HL-60 (cell line): ENCODE measurements at regions not wholly inside any gene's neighbourhood (a gene's known extent, or its start where the extent isn't known, plus 50 kb on each side); places are given as distances from the start of the nearest gene placed in this dataset.

Experiments used
- DNase-seq, 2 experiments: peaks; one replicate each; pipeline ENCODE4 v3.0.0-alpha.2; 2010 to 2020; ENCODE audit warnings: low read depth in 1 of 2, low spot score in 1 of 2
- H3K27ac ChIP-seq: fragments of 250-450 bp; sonication (Bioruptor Pico); replicated peaks from 2 replicates; pipeline ENCODE4 v1.5.1; 2020; ENCODE audit warnings: mild to moderate bottlenecking, moderate library complexity
- H3K27me3 ChIP-seq: fragments of 250-450 bp; sonication (Bioruptor Pico); 2 replicates; pipeline ENCODE4 v1.5.1; 2021; ENCODE audit warnings: mild to moderate bottlenecking, moderate library complexity; ENCODE audit not compliant: insufficient read depth, poor library complexity, severe bottlenecking
- H3K4me3 ChIP-seq: replicated peaks from 2 replicates; pipeline ENCODE4 v1.5.1; 2011; ENCODE audit warnings: mild to moderate bottlenecking, control low read depth, low read length; ENCODE audit not compliant: insufficient read depth
- GABPA ChIP-seq: IDR thresholded peaks from 2 replicates; pipeline ENCODE4 v1.6.1; 2012; ENCODE audit warnings: low read depth
- POLR2AphosphoS5 ChIP-seq: IDR thresholded peaks from 2 replicates; pipeline ENCODE4 v1.6.1; 2012; ENCODE audit warnings: low read depth
- SPI1 ChIP-seq: IDR thresholded peaks from 2 replicates; pipeline ENCODE4 v1.6.1; 2012; ENCODE audit warnings: low read depth, mild to moderate bottlenecking, borderline replicate concordance
- TF ChIP-seq, protein P1 (sequence below): IDR thresholded peaks from one replicate; pipeline ENCODE4 v1.5.1; 2011; ENCODE audit warnings: low read length, control low read depth, inconsistent platforms; ENCODE audit not compliant: insufficient read depth
- TF ChIP-seq, protein P2 (sequence below): IDR thresholded peaks from 2 replicates; pipeline ENCODE4 v1.6.1; 2012; ENCODE audit warnings: low read depth; ENCODE audit not compliant: insufficient replicate concordance

DNA sequence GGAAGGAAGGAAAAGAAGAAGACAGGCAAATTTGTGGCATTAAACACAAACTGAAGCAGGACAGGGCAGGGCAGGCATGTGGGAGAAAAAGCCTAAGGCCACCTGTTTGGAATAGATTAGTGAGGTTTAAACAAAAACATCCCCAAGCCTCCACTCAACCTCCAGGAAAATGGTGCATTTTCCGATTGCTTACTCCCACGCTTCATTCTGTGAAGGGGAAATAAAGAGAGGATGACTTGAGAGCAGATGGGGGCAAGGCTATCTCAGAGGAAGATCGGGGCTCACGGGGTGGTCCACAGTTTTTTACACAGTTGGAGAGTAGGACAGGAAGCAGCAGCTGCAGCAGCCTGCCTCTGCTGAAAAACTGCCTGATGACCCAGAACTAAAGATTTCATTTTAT, 250.9 kb downstream of the DUSP6 start:
- no peak for DNase-seq
- Histone ChIP-seq H3K27ac (no peak overlapping the region), H3K27me3 (no peaks in the 10 kb centered on the region), H3K4me3 (no peak overlapping the region)
- TF ChIP-seq POLR2AphosphoS5: no peak
- TF ChIP-seq, protein P1, sequence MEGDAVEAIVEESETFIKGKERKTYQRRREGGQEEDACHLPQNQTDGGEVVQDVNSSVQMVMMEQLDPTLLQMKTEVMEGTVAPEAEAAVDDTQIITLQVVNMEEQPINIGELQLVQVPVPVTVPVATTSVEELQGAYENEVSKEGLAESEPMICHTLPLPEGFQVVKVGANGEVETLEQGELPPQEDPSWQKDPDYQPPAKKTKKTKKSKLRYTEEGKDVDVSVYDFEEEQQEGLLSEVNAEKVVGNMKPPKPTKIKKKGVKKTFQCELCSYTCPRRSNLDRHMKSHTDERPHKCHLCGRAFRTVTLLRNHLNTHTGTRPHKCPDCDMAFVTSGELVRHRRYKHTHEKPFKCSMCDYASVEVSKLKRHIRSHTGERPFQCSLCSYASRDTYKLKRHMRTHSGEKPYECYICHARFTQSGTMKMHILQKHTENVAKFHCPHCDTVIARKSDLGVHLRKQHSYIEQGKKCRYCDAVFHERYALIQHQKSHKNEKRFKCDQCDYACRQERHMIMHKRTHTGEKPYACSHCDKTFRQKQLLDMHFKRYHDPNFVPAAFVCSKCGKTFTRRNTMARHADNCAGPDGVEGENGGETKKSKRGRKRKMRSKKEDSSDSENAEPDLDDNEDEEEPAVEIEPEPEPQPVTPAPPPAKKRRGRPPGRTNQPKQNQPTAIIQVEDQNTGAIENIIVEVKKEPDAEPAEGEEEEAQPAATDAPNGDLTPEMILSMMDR: no peak

DNA sequence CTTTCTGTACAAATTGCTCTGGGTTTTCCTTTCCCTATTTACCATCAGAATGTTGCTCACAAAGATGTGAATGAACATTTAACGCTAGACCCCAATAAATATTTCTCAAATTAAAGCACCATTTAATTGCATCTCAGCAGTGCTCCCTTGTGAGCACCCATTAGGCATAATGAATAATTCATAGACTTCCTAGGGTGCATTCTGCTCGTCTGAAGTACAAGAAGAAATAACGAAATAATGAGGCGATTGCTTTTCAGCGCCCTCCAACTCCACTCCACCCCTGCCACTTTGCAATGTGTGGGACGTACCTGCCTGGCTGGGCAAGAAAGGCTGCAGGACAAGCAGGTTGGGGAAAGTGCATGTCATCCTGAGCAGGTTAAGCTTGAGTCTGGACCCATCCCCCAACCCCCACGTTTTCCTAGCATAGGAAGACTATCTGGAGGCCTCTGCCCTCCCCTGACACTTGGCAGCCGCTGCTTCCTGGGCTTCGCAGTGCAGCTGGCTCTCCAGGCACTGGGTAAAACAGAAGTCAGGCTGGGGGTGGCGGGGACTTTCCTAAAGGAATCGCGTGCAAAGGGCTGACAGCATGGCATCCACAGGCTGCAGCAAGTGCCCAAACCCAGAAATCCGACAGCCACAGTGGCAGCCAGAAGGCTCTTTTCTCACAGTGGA, 253.7 kb downstream of the DUSP6 start:
- H3K4me3 ChIP-seq: no peak overlapping the region
- H3K27ac ChIP-seq: no peak overlapping the region
- no peaks in the 10 kb centered on the region for H3K27me3 ChIP-seq
- no peak for DNase-seq
- TF ChIP-seq, protein P2, sequence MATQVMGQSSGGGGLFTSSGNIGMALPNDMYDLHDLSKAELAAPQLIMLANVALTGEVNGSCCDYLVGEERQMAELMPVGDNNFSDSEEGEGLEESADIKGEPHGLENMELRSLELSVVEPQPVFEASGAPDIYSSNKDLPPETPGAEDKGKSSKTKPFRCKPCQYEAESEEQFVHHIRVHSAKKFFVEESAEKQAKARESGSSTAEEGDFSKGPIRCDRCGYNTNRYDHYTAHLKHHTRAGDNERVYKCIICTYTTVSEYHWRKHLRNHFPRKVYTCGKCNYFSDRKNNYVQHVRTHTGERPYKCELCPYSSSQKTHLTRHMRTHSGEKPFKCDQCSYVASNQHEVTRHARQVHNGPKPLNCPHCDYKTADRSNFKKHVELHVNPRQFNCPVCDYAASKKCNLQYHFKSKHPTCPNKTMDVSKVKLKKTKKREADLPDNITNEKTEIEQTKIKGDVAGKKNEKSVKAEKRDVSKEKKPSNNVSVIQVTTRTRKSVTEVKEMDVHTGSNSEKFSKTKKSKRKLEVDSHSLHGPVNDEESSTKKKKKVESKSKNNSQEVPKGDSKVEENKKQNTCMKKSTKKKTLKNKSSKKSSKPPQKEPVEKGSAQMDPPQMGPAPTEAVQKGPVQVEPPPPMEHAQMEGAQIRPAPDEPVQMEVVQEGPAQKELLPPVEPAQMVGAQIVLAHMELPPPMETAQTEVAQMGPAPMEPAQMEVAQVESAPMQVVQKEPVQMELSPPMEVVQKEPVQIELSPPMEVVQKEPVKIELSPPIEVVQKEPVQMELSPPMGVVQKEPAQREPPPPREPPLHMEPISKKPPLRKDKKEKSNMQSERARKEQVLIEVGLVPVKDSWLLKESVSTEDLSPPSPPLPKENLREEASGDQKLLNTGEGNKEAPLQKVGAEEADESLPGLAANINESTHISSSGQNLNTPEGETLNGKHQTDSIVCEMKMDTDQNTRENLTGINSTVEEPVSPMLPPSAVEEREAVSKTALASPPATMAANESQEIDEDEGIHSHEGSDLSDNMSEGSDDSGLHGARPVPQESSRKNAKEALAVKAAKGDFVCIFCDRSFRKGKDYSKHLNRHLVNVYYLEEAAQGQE: no peak
- TF ChIP-seq GABPA: no peak
- TF ChIP-seq, protein P1: no peak
- TF ChIP-seq SPI1: no peak
- no peak for TF ChIP-seq POLR2AphosphoS5

DNA sequence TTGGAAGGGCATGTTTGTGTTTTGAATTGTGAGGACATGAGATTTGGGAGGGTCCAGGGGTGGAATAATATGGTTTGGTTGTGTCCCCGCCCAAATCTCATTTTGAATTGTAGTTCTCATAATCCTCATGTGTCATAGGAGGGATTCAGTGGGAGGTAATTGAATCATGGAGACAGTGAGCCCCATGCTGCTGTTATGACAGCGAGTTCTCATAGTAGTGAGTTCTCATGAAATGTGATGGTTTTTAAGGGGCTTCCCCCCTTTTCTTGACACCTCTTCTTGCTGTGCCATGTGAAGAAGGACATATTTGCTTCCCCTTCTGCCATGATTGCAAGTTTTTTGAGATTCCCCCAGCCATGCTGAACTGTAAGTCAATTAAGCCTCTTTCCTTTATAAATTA, 260.0 kb downstream of the DUSP6 start:
- H3K27me3 ChIP-seq: no peaks in the 10 kb centered on the region
- DNase-seq: no peak
- TF ChIP-seq, protein P1: no peak
- TF ChIP-seq, protein P2: no peak
- TF ChIP-seq SPI1 (no peak), POLR2AphosphoS5 (no peak), GABPA (no peak)
- no peak overlapping the region for H3K27ac ChIP-seq
- no peak overlapping the region for H3K4me3 ChIP-seq

DNA sequence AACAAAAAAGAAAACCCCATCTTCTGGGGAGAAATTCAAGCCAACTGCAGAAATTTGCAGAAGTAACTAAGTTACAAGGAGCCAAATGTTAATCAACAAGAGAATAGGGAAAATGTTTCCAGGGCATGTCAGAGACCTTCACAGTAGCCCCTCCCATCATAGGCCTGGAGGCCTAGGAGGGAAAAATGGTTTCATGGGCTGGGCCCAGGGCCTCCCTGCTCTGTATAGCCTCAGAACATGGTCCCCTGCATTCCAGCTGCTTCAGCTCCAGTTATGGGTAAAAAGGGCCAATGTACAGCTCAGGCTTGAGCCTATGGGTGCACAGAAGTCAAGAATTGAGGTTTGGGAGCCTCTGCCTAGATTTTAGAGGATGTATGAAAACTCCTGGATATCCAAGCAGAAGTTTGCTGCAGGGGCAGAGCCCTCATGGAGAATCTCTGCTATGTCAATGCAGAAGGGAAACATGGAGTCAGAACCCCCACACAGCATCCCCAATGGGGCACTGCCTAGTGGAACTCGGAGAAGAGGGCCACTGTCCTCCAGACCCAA, 260.9 kb downstream of the DUSP6 start:
- H3K4me3 ChIP-seq: no peak overlapping the region
- no peak overlapping the region for H3K27ac ChIP-seq
- H3K27me3 ChIP-seq: no peaks in the 10 kb centered on the region
- TF ChIP-seq SPI1 (no peak), GABPA (no peak), POLR2AphosphoS5 (no peak)
- TF ChIP-seq, protein P1: no peak
- TF ChIP-seq, protein P2: no peak
- DNase-seq: no peak
